Activated T-helper 17 cell treated with anti-CD3 and anti-CD28 coated beads, Interleukin-2, amount 50 U/mL, for 72 hours (primary cell): ENCODE measurements at regions not wholly inside any gene's neighbourhood (a gene's known extent, or its start where the extent isn't known, plus 50 kb on each side); places are given as distances from the start of the nearest gene placed in this dataset.

Source experiments
- ATAC-seq: fragments of 150-1000 bp; cut with Tn5 transposase; replicated peaks from 2 replicates; pipeline ENCODE4 v1.10.0; 2021; ENCODE audit warnings: mild to moderate bottlenecking, moderate library complexity
- H3K27ac Mint-ChIP-seq: one replicate; pipeline ENCODE4 v1.8.0; 2022; ENCODE audit warnings: mixed read lengths
- H3K27me3 Mint-ChIP-seq: one replicate; pipeline ENCODE4 v1.8.0; 2022; ENCODE audit warnings: mixed read lengths
- H3K36me3 Mint-ChIP-seq: one replicate; pipeline ENCODE4 v1.8.0; 2022; ENCODE audit warnings: low read depth, mild to moderate bottlenecking, mixed read lengths
- H3K4me1 Mint-ChIP-seq: one replicate; pipeline ENCODE4 v1.8.0; 2022; ENCODE audit warnings: mixed read lengths
- H3K4me3 Mint-ChIP-seq: one replicate; pipeline ENCODE4 v1.8.0; 2022; ENCODE audit warnings: mild to moderate bottlenecking, mixed read lengths
- H3K9me3 Mint-ChIP-seq: one replicate; pipeline ENCODE4 v1.8.0; 2022; ENCODE audit warnings: mixed read lengths

- Mint-ChIP-seq H3K36me3 (no peaks in the 10 kb centered on the region), H3K9me3 (peaks cover 21% of the 10 kb centered on the region), H3K27ac (no peak overlapping the region), H3K4me1 (no peaks in the 10 kb centered on the region), H3K4me3 (no peak overlapping the region), H3K27me3 (no peaks in the 10 kb centered on the region)
- no peak for ATAC-seq
These were observed 60.9 kb upstream of the CHRM2 start for GRCh38 chr7:136807598-136807997.

DNA sequence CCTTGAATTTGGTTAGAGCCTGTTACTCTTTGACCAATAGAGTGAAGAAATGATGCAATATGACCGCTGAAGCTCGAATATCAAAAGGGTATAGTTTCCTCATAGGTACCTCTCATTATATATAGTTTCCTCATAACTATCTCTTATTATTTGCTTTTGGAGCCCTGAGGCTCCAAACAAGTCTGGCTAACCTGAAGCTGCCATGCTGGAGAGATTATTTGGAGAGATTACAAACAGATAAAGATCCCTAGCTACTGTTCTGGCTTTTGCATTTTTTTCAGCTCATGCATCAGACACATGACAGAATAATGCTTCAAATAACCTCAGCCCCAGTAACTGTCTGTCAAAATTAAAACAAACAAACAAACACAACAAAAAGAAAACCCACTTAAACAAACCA is 65.4 kb upstream of the CHRM2 start:
- H3K27me3 Mint-ChIP-seq = no peaks in the 10 kb centered on the region
- ATAC-seq = no peak
- no peaks in the 10 kb centered on the region for H3K4me1 Mint-ChIP-seq
- no peaks in the 10 kb centered on the region for H3K36me3 Mint-ChIP-seq
- no peak overlapping the region for H3K4me3 Mint-ChIP-seq
- H3K27ac Mint-ChIP-seq = no peak overlapping the region
- H3K9me3 Mint-ChIP-seq = peaks cover 30% of the 10 kb centered on the region

GRCh38 chr7:136783934-136784333 is 84.5 kb upstream of the CHRM2 start:
- no peak overlapping the region for H3K27ac Mint-ChIP-seq
- no peaks in the 10 kb centered on the region for H3K36me3 Mint-ChIP-seq
- no peaks in the 10 kb centered on the region for H3K4me1 Mint-ChIP-seq
- no peaks in the 10 kb centered on the region for H3K27me3 Mint-ChIP-seq
- ATAC-seq = no peak
- H3K4me3 Mint-ChIP-seq = no peak overlapping the region
- peaks cover 8% of the 10 kb centered on the region for H3K9me3 Mint-ChIP-seq

GRCh38 chr7:136741941-136742340 is 126.5 kb upstream of the CHRM2 start:
- Mint-ChIP-seq H3K4me1 (no peaks in the 10 kb centered on the region), H3K27me3 (no peaks in the 10 kb centered on the region), H3K4me3 (no peak overlapping the region), H3K9me3 (peaks cover 17% of the 10 kb centered on the region), H3K36me3 (no peaks in the 10 kb centered on the region), H3K27ac (no peak overlapping the region)
- ATAC-seq = no peak

DNA sequence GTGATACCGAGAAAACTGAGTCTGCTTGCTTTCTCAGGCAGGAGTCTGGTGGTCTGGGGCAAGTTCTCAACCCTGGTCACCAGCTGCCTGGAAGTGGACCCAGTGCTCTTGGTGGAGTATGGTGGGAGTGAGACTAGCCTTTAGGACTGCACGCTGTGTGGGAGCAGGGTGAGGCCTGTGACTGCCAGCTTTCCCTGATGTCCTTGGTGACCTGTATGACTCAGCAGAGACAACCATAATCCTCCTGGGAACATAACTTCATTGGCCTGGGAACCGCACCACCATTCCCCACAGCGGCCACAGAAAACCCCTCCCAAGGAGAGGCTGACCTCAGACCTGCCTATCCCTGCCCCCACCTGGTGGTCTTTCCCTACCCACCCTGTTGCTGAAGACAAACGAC is 139.5 kb upstream of the CHRM2 start:
- H3K27me3 Mint-ChIP-seq = no peaks in the 10 kb centered on the region
- H3K4me3 Mint-ChIP-seq = no peak overlapping the region
- H3K9me3 Mint-ChIP-seq = peaks cover 20% of the 10 kb centered on the region
- no peak for ATAC-seq
- H3K27ac Mint-ChIP-seq = no peak overlapping the region
- no peaks in the 10 kb centered on the region for H3K36me3 Mint-ChIP-seq
- no peaks in the 10 kb centered on the region for H3K4me1 Mint-ChIP-seq

DNA sequence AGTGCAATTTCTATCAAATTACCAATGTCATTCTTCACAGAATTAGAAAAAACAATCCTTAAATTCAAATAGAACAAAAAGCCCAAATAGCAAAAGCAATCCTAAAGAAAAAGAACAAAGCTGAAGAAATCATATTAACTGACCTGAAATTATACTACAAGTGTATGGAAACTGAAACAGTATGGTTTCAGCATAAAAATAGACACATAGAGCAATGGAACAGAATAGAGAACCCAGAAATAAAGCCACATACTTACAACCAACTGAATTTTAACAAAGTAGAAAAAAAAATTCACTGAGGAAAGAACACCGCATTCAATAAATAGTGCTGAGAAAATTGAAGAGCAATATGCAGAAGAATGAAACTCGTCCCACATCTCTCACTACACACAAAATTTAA is 142.0 kb upstream of the CHRM2 start:
- Mint-ChIP-seq H3K27me3 (no peaks in the 10 kb centered on the region), H3K4me3 (no peak overlapping the region), H3K4me1 (no peaks in the 10 kb centered on the region), H3K27ac (no peak overlapping the region), H3K9me3 (peaks cover 20% of the 10 kb centered on the region), H3K36me3 (no peaks in the 10 kb centered on the region)
- no peak for ATAC-seq

- H3K4me3 Mint-ChIP-seq = no peak overlapping the region
- no peak overlapping the region for H3K27ac Mint-ChIP-seq
- H3K36me3 Mint-ChIP-seq = no peaks in the 10 kb centered on the region
- no peaks in the 10 kb centered on the region for H3K4me1 Mint-ChIP-seq
- peaks cover 13% of the 10 kb centered on the region for H3K9me3 Mint-ChIP-seq
- H3K27me3 Mint-ChIP-seq = no peaks in the 10 kb centered on the region
- ATAC-seq = no peak
These were observed 150.4 kb upstream of the CHRM2 start for GRCh38 chr7:136717910-136718557.

- Mint-ChIP-seq H3K36me3 (no peaks in the 10 kb centered on the region), H3K4me3 (no peak overlapping the region), H3K9me3 (peaks cover 15% of the 10 kb centered on the region), H3K4me1 (no peaks in the 10 kb centered on the region), H3K27ac (no peak overlapping the region), H3K27me3 (no peaks in the 10 kb centered on the region)
- ATAC-seq = no peak
These were observed 154.4 kb upstream of the CHRM2 start for GRCh38 chr7:136714062-136714461.

DNA sequence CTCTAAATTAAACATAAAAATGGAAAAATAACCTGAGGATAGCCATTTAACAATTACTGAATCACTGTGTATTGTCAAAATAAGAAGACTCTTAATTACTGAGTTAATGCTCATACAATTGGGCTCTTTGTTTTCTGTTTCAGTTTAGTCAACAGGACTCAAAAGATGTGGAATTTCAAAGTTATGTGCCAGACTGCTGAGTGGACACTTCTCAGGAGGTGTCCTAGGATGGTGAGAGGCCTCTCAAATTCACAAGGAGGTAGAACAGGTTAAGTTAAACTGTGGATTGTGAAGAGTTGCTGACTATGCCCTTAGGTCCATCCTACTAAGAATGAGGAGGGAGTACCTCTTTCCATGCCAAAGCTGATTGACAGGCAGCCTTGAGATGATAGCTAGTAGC is 157.7 kb upstream of the CHRM2 start:
- no peak overlapping the region for H3K4me3 Mint-ChIP-seq
- no peak for ATAC-seq
- H3K36me3 Mint-ChIP-seq = no peaks in the 10 kb centered on the region
- H3K27ac Mint-ChIP-seq = no peak overlapping the region
- H3K27me3 Mint-ChIP-seq = no peaks in the 10 kb centered on the region
- H3K4me1 Mint-ChIP-seq = no peaks in the 10 kb centered on the region
- peaks cover 15% of the 10 kb centered on the region for H3K9me3 Mint-ChIP-seq

DNA sequence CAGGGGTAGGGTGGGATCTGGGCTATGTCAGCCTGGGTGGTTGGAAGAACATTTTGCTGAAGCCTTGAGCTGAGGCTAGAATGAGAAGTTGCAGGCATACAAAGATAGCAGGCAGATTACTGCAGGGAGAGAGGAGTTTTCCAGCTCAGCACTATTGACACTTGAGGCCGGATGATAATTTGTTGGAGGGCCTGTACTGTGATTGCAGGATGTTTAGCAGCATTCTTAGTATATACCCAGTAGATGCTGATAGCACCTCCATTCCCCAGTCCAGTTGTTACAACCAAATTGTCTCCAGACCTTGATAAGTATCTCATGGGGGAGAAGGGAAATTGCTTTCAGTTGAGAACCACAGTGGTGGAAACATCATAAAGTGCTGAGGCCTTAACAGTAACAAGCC is 158.6 kb upstream of the CHRM2 start:
- peaks cover 15% of the 10 kb centered on the region for H3K9me3 Mint-ChIP-seq
- no peak overlapping the region for H3K4me3 Mint-ChIP-seq

GRCh38 chr7:136702913-136703312 is 165.5 kb upstream of the CHRM2 start:
- peaks cover 4% of the 10 kb centered on the region for H3K9me3 Mint-ChIP-seq

More for the DNA sequence above, 158.6 kb upstream of the CHRM2 start:
- H3K36me3 Mint-ChIP-seq = no peaks in the 10 kb centered on the region
- no peaks in the 10 kb centered on the region for H3K27me3 Mint-ChIP-seq
- no peak for ATAC-seq
- no peaks in the 10 kb centered on the region for H3K4me1 Mint-ChIP-seq
- H3K27ac Mint-ChIP-seq = no peak overlapping the region

DNA sequence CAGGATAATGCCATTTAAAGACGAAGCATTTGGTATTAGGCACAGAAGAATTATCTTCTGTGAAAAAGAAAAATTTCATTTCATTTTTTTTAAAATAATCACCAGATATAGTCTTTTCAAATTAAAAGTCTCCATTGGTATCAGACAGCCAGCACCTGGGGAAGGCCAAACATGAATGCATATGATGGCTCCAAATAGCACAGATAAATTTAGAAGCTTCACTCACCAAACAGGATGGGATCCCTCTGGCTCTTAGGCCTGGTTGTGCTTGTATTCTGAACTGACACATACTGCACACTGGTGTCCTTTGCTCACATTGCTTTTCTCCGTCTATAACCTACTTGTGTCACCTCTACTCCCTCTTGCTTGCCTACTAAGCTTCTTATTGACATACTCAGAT is 169.5 kb upstream of the CHRM2 start:
- no peaks in the 10 kb centered on the region for H3K4me1 Mint-ChIP-seq
- peaks cover 2% of the 10 kb centered on the region for H3K9me3 Mint-ChIP-seq
- H3K36me3 Mint-ChIP-seq = no peaks in the 10 kb centered on the region
- no peak for ATAC-seq
- no peaks in the 10 kb centered on the region for H3K27me3 Mint-ChIP-seq
- H3K27ac Mint-ChIP-seq = no peak overlapping the region
- no peak overlapping the region for H3K4me3 Mint-ChIP-seq

More at GRCh38 chr7:136702913-136703312, 165.5 kb upstream of the CHRM2 start:
- Mint-ChIP-seq H3K27ac (no peak overlapping the region), H3K4me3 (no peak overlapping the region), H3K27me3 (no peaks in the 10 kb centered on the region), H3K4me1 (no peaks in the 10 kb centered on the region), H3K36me3 (no peaks in the 10 kb centered on the region)
- ATAC-seq = no peak

- Mint-ChIP-seq H3K9me3 (peaks cover 5% of the 10 kb centered on the region), H3K27ac (no peak overlapping the region), H3K27me3 (no peaks in the 10 kb centered on the region), H3K36me3 (no peaks in the 10 kb centered on the region), H3K4me1 (no peaks in the 10 kb centered on the region), H3K4me3 (no peak overlapping the region)
- ATAC-seq = no peak
These were observed 170.2 kb upstream of the CHRM2 start for GRCh38 chr7:136698231-136698630.

DNA sequence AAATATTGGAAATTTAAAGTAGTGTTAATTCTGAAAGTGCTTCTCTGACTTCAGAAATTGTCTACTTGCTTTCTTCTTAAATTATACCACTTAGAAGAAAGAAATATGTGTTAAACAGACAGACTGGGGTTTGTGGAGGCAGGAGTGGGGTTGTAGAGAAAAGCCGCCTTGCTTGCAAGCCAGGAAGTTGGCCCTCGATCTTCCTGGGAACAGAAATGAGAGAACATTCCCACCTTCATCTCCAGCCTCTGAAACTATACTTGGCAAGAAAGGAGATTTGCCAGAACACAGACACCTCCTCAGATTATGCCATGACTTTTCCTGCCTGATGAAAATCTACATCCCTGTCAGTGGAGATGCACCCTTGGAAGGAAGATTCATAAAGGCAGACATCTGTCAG is 171.2 kb upstream of the CHRM2 start:
- Mint-ChIP-seq H3K4me3 (no peak overlapping the region), H3K9me3 (peaks cover 5% of the 10 kb centered on the region), H3K27ac (no peak overlapping the region), H3K36me3 (no peaks in the 10 kb centered on the region), H3K27me3 (no peaks in the 10 kb centered on the region), H3K4me1 (no peaks in the 10 kb centered on the region)
- ATAC-seq = no peak

- no peaks in the 10 kb centered on the region for H3K27me3 Mint-ChIP-seq
- H3K4me3 Mint-ChIP-seq = no peak overlapping the region
- peaks cover 5% of the 10 kb centered on the region for H3K9me3 Mint-ChIP-seq
- H3K36me3 Mint-ChIP-seq = no peaks in the 10 kb centered on the region
- no peaks in the 10 kb centered on the region for H3K4me1 Mint-ChIP-seq
- no peak for ATAC-seq
- no peak overlapping the region for H3K27ac Mint-ChIP-seq
These were observed 175.0 kb upstream of the CHRM2 start for GRCh38 chr7:136693166-136694119.
